HEK293 (cell line): ENCODE measurements at regions not wholly inside any gene's neighbourhood (a gene's known extent, or its start where the extent isn't known, plus 50 kb on each side); places are given as distances from the start of the nearest gene placed in this dataset.

Experiments
- ZBTB7A ChIP-seq: fragments of 450-650 bp; formaldehyde crosslinking; IDR thresholded peaks from 2 replicates; pipeline ENCODE4 v1.5.1; 2016; ENCODE audit warnings: low read depth, missing biosample characterization, missing genetic modification characterization
- ZNF571 ChIP-seq: fragments of 450-650 bp; formaldehyde crosslinking; IDR thresholded peaks from 2 replicates; pipeline ENCODE4 v1.5.0; 2017; ENCODE audit warnings: missing biosample characterization, missing genetic modification characterization
- TF ChIP-seq, protein P1 (sequence below): fragments of 450-650 bp; formaldehyde crosslinking; IDR thresholded peaks from 2 replicates; pipeline ENCODE4 v1.5.1; 2017; ENCODE audit warnings: missing biosample characterization, missing genetic modification characterization

DNA sequence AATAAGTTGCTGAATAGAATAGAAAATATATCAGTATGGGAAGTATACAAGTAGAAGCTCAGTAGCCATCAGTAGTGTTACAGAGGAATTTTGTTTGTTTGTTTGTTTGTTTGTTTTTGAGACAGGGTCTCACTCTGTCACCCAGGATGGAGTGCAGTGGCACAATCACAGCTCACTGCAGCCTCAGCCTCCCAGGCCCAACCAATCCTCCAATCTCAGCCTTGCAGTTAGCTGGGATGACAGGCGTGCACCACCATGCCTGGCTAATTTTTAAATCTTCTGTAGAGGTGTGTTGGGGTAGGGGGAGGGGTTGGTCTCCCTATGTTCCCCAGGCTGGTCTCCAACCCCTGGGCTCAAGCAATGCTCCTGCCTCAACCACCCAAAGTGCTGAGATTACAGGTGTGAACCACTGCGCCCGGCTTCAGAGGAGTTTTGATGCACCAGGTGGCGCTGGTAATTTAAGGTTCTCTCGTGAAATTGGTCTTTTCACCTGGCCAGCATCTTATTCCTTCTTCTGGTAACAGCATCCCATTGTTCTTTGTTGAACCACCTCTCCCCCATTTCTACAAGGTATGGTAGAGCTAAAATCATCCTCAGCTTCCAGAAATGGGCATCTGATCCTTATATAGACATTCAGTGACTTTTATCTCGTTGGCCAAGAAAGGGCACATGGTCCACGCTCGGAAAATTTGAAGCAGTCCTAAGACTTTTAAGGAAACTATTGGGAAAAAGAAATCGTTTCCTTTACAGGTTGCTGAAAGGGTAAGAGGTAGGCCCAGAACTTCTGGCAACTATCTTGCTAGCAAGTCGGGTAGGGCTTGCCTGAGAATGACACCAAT lies 157.1 kb downstream of the ARRDC3 start:
- TF ChIP-seq ZNF571 (tag by site-specific recombination) (no peak), ZBTB7A (no peak)
- TF ChIP-seq, protein P1, sequence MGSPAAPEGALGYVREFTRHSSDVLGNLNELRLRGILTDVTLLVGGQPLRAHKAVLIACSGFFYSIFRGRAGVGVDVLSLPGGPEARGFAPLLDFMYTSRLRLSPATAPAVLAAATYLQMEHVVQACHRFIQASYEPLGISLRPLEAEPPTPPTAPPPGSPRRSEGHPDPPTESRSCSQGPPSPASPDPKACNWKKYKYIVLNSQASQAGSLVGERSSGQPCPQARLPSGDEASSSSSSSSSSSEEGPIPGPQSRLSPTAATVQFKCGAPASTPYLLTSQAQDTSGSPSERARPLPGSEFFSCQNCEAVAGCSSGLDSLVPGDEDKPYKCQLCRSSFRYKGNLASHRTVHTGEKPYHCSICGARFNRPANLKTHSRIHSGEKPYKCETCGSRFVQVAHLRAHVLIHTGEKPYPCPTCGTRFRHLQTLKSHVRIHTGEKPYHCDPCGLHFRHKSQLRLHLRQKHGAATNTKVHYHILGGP (tag by site-specific recombination), result no peak
